ENCODE measurements at regions not wholly inside any gene's neighbourhood (a gene's known extent, or its start where the extent isn't known, plus 50 kb on each side); places are given as distances from the start of the nearest gene placed in this dataset.

- no peak for TF ChIP-seq CTCF (IDR thresholded peaks at IDR 0.05; ENCODE audit: low read depth, low read length, missing control alignments)
- no peaks in the 10 kb centered on the region for H3K27me3 ChIP-seq (replicated peaks)
- H3K27ac ChIP-seq: no peak overlapping the region
- in situ Hi-C loops (cut with HindIII; ENCODE audit: low pct_ligation_motif_present, low sequenced_read_pairs): no loop called here
- H3K36me3 ChIP-seq (replicated peaks): no peaks in the 10 kb centered on the region
- no peak for DNase-seq
- H3K4me3 ChIP-seq (ENCODE audit: low read depth, low read length): no peak overlapping the region
Measured at GRCh38 chr6:91480402-91480801, 893.5 kb upstream of the MAP3K7 start.

GRCh38 chr6:91477688-91478087, 890.8 kb upstream of the MAP3K7 start:
- Histone ChIP-seq H3K27ac (no peak overlapping the region), H3K36me3 (replicated peaks) (no peaks in the 10 kb centered on the region), H3K4me3 (ENCODE audit: low read depth, low read length) (no peak overlapping the region), H3K27me3 (replicated peaks) (no peaks in the 10 kb centered on the region)
- no peak for TF ChIP-seq CTCF (IDR thresholded peaks at IDR 0.05; ENCODE audit: low read depth, low read length, missing control alignments)
- in situ Hi-C loops (cut with HindIII; ENCODE audit: low pct_ligation_motif_present, low sequenced_read_pairs): no loop called here
- no peak for DNase-seq

- no peaks in the 10 kb centered on the region for H3K27me3 ChIP-seq (replicated peaks)
- H3K36me3 ChIP-seq (replicated peaks): no peaks in the 10 kb centered on the region
- in situ Hi-C loops (cut with HindIII; ENCODE audit: low pct_ligation_motif_present, low sequenced_read_pairs): no loop called here
- no peak overlapping the region for H3K27ac ChIP-seq
- TF ChIP-seq CTCF (IDR thresholded peaks at IDR 0.05; ENCODE audit: low read depth, low read length, missing control alignments): no peak
- H3K4me3 ChIP-seq (ENCODE audit: low read depth, low read length): no peak overlapping the region
- DNase-seq: peak; percentile 75
Measured at GRCh38 chr6:91476000-91476399, 889.1 kb upstream of the MAP3K7 start.

GRCh38 chr6:91465393-91465792, 878.5 kb upstream of the MAP3K7 start:
- in situ Hi-C loops (cut with HindIII; ENCODE audit: low pct_ligation_motif_present, low sequenced_read_pairs): no loop called here
- H3K4me3 ChIP-seq (ENCODE audit: low read depth, low read length): no peak overlapping the region
- TF ChIP-seq CTCF (IDR thresholded peaks at IDR 0.05; ENCODE audit: low read depth, low read length, missing control alignments): no peak
- H3K27me3 ChIP-seq (replicated peaks): no peaks in the 10 kb centered on the region
- no peak overlapping the region for H3K27ac ChIP-seq
- DNase-seq: no peak
- no peaks in the 10 kb centered on the region for H3K36me3 ChIP-seq (replicated peaks)

- in situ Hi-C loops (cut with HindIII; ENCODE audit: low pct_ligation_motif_present, low sequenced_read_pairs): no loop called here
- Histone ChIP-seq H3K4me3 (ENCODE audit: low read depth, low read length) (no peak overlapping the region), H3K27ac (no peak overlapping the region), H3K36me3 (replicated peaks) (no peaks in the 10 kb centered on the region), H3K27me3 (replicated peaks) (no peaks in the 10 kb centered on the region)
- no peak for DNase-seq
- no peak for TF ChIP-seq CTCF (IDR thresholded peaks at IDR 0.05; ENCODE audit: low read depth, low read length, missing control alignments)
Measured at GRCh38 chr6:91464718-91465117, 877.8 kb upstream of the MAP3K7 start.

- no peak overlapping the region for H3K27ac ChIP-seq
- TF ChIP-seq CTCF (IDR thresholded peaks at IDR 0.05; ENCODE audit: low read depth, low read length, missing control alignments): no peak
- H3K27me3 ChIP-seq (replicated peaks): no peaks in the 10 kb centered on the region
- H3K36me3 ChIP-seq (replicated peaks): no peaks in the 10 kb centered on the region
- H3K4me3 ChIP-seq (ENCODE audit: low read depth, low read length): no peak overlapping the region
- in situ Hi-C loops (cut with HindIII; ENCODE audit: low pct_ligation_motif_present, low sequenced_read_pairs): no loop called here
- no peak for DNase-seq
Measured at GRCh38 chr6:91464201-91464600, 877.3 kb upstream of the MAP3K7 start.

Data from brain microvascular endothelial cell (primary cell).